Hepatocyte (in vitro differentiated cells): ENCODE measurements at regions not wholly inside any gene's neighbourhood (a gene's known extent, or its start where the extent isn't known, plus 50 kb on each side); places are given as distances from the start of the nearest gene placed in this dataset.

ENCODE experiments used
- EZH2 ChIP-seq: fragments of 200-600 bp; sonication (generic); IDR thresholded peaks from 2 replicates; pipeline ENCODE4 v1.6.1; 2016; ENCODE audit warnings: antibody characterized with exemption, mild to moderate bottlenecking, borderline replicate concordance
- EZH2phosphoT487 ChIP-seq: fragments of 200-600 bp; sonication (generic); IDR thresholded peaks from one replicate; pipeline ENCODE4 v1.6.1; 2018; ENCODE audit warnings: antibody characterized with exemption, mild to moderate bottlenecking, low read depth, moderate library complexity; ENCODE audit not compliant: unreplicated experiment, severe bottlenecking
- TF ChIP-seq, protein P1 (sequence below): fragments of 200-600 bp; sonication (generic); IDR thresholded peaks from 2 replicates; pipeline ENCODE4 v1.5.1; 2016; ENCODE audit warnings: antibody characterized with exemption, mild to moderate bottlenecking; ENCODE audit not compliant: poor library complexity

DNA sequence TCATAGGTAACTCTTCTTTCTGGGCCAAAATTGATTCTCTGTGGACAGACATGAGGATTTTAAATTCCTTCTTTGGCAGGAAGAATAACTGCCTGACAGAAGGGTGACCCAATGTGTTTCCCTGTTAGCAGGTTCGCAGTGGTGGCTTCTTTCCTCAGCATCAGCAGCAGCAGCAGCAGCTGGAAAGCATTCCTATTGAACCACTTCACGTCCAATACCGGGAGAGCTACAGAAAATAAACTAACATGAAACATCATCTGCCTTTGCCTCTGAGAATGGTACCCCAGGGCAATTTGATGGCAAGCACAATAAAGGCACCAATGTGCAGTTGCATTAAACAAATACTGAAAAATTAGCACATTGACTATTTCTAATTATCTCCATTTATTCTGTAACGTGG is 214.5 kb downstream of the TMEM167A start:
- TF ChIP-seq, protein P1, sequence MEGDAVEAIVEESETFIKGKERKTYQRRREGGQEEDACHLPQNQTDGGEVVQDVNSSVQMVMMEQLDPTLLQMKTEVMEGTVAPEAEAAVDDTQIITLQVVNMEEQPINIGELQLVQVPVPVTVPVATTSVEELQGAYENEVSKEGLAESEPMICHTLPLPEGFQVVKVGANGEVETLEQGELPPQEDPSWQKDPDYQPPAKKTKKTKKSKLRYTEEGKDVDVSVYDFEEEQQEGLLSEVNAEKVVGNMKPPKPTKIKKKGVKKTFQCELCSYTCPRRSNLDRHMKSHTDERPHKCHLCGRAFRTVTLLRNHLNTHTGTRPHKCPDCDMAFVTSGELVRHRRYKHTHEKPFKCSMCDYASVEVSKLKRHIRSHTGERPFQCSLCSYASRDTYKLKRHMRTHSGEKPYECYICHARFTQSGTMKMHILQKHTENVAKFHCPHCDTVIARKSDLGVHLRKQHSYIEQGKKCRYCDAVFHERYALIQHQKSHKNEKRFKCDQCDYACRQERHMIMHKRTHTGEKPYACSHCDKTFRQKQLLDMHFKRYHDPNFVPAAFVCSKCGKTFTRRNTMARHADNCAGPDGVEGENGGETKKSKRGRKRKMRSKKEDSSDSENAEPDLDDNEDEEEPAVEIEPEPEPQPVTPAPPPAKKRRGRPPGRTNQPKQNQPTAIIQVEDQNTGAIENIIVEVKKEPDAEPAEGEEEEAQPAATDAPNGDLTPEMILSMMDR: no peak
- TF ChIP-seq EZH2 (no peak), EZH2phosphoT487 (no peak)
